Endodermal cell (in vitro differentiated cells): ENCODE measurements at regions not wholly inside any gene's neighbourhood (a gene's known extent, or its start where the extent isn't known, plus 50 kb on each side); places are given as distances from the start of the nearest gene placed in this dataset.

Experiments
- DNase-seq: peaks from one replicate; pipeline ENCODE4 v3.0.0-alpha.2; 2017
- H3K27ac ChIP-seq: 2 replicates; pipeline ENCODE4 v1.5.1; 2013; ENCODE audit warnings: mild to moderate bottlenecking, low read depth, low read length, moderate library complexity
- H3K27me3 ChIP-seq: 2 replicates; pipeline ENCODE4 v1.6.1; 2013; ENCODE audit warnings: mild to moderate bottlenecking, low read length, moderate library complexity; ENCODE audit not compliant: insufficient read depth, control insufficient read depth, poor library complexity, severe bottlenecking
- H3K36me3 ChIP-seq: 2 replicates; pipeline ENCODE4 v1.7.0; 2013; ENCODE audit warnings: mild to moderate bottlenecking, low read length, moderate library complexity; ENCODE audit not compliant: control insufficient read depth, insufficient read depth
- H3K4me1 ChIP-seq: one replicate; pipeline ENCODE4 v1.7.0; 2013; ENCODE audit warnings: low read length; ENCODE audit not compliant: control insufficient read depth, insufficient read depth
- H3K4me3 ChIP-seq: 2 replicates; pipeline ENCODE4 v1.5.1; 2013; ENCODE audit warnings: mild to moderate bottlenecking, low read length, moderate library complexity
- H3K9ac ChIP-seq: 2 replicates; pipeline ENCODE4 v1.6.1; 2013; ENCODE audit warnings: mild to moderate bottlenecking, low read length, moderate library complexity; ENCODE audit not compliant: poor library complexity, severe bottlenecking; ENCODE audit errors: extremely low read depth
- H3K9me3 ChIP-seq: 2 replicates; pipeline ENCODE4 v1.6.1; 2013; ENCODE audit warnings: mild to moderate bottlenecking, low read length, moderate library complexity; ENCODE audit not compliant: control insufficient read depth
- H3K27ac Mint-ChIP-seq: 2 replicates; pipeline ENCODE4 v1.8.0; 2020; ENCODE audit warnings: mixed read lengths
- H3K27me3 Mint-ChIP-seq: 2 replicates; pipeline ENCODE4 v1.8.0; 2021; ENCODE audit warnings: mild to moderate bottlenecking, mixed read lengths; ENCODE audit not compliant: insufficient read depth
- H3K36me3 Mint-ChIP-seq: 2 replicates; pipeline ENCODE4 v1.8.0; 2020; ENCODE audit warnings: low read depth, mixed read lengths
- H3K4me1 Mint-ChIP-seq: 2 replicates; pipeline ENCODE4 v1.8.0; 2020; ENCODE audit warnings: mixed read lengths
- H3K4me3 Mint-ChIP-seq: 2 replicates; pipeline ENCODE4 v1.8.0; 2020; ENCODE audit warnings: mild to moderate bottlenecking, moderate library complexity, mixed read lengths
- H3K9me3 Mint-ChIP-seq: 2 replicates; pipeline ENCODE4 v1.8.0; 2020; ENCODE audit warnings: mild to moderate bottlenecking, mixed read lengths
- WGBS, 2 experiments: methylation state at CpG; one replicate each; pipeline versions ENCODE4 v1.1.5 to v1.1.7; 2013; ENCODE audit warnings: missing lambda C conversion rate in 2 of 2, mixed read lengths in 1 of 2; ENCODE audit not compliant: insufficient coverage in 1 of 2, insufficient read length in 1 of 2; 5-methylcytosine and 5-hydroxymethylcytosine counted together
- TF ChIP-seq, protein P1 (sequence below): fragments of 200-600 bp; sonication (generic); conservative IDR thresholded peaks from 2 replicates; pipeline ENCODE4 v1.5.0; 2021; ENCODE audit warnings: antibody characterized with exemption, mild to moderate bottlenecking

DNA sequence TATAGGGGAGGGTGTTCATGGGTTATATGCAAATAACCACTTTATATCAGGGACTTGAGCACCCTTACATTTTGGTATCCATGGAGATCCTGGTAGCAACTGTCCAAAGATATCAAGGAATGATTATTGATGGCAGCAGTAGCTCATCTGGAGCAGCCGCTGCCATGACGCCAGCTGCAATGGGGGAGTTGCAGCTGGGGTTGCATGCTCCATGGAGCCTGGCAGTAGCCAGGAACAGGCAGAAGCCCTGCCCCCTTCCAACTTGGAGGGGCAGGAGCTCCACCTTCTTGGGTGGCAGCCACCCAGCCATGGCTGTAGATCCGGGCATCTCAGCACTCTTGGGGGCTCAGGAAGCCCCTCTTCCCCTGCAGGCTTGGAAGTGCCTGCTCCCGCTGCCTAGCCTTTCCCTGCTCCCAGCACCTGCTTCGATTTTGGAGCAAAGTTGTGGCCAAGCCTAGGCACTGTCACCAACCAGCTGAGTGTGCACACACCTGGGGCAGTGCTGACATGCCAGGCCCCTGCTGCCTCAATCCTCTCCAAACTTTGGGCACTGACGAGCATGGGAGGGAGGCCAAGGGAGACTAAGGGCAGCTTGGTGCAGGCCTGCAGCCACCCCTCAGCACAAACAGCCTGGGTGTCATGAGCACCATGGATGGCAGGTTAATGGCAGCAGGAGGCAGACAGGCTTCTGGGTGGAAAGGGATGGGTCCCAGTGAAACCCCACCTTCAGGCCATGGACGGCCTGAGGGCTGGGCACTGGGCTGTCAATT lies 235.6 kb upstream of the CSNK1A1L start:
- H3K4me1 ChIP-seq = peaks cover 4% of the 10 kb centered on the region
- H3K4me3 ChIP-seq = no peak overlapping the region
- H3K4me3 Mint-ChIP-seq = no peak overlapping the region

DNA sequence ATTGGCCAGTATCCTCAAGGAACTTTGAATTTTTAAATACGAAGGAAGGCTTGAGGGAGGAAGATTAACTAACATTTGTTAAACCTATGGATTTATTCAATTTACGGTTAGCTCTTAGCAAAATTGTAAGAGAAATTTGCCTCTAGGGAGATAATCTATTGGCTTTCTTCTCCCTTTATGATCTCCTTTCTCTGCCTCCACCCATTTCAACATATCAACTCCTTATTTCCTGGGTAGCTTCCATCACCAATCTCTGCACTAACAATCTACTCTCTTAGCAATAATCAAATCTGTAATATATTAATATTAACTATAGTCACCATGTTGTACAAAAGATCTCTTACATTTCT lies 233.9 kb upstream of the CSNK1A1L start:
- H3K27me3 Mint-ChIP-seq = no peaks in the 10 kb centered on the region
- H3K4me3 Mint-ChIP-seq = no peak overlapping the region
- no peaks in the 10 kb centered on the region for H3K36me3 Mint-ChIP-seq
- TF ChIP-seq, protein P1, sequence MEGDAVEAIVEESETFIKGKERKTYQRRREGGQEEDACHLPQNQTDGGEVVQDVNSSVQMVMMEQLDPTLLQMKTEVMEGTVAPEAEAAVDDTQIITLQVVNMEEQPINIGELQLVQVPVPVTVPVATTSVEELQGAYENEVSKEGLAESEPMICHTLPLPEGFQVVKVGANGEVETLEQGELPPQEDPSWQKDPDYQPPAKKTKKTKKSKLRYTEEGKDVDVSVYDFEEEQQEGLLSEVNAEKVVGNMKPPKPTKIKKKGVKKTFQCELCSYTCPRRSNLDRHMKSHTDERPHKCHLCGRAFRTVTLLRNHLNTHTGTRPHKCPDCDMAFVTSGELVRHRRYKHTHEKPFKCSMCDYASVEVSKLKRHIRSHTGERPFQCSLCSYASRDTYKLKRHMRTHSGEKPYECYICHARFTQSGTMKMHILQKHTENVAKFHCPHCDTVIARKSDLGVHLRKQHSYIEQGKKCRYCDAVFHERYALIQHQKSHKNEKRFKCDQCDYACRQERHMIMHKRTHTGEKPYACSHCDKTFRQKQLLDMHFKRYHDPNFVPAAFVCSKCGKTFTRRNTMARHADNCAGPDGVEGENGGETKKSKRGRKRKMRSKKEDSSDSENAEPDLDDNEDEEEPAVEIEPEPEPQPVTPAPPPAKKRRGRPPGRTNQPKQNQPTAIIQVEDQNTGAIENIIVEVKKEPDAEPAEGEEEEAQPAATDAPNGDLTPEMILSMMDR = no peak
- H3K27me3 ChIP-seq = no peaks in the 10 kb centered on the region
- H3K27ac Mint-ChIP-seq = no peak overlapping the region
- no peak for DNase-seq
- no peak overlapping the region for H3K27ac ChIP-seq
- H3K9me3 ChIP-seq = no peaks in the 10 kb centered on the region
- WGBS, 2 experiments = 86 to 97% methylated on average over 2 of the region's 2 CpGs
- no peak overlapping the region for H3K9ac ChIP-seq
- no peaks in the 10 kb centered on the region for H3K4me1 Mint-ChIP-seq
- no peaks in the 10 kb centered on the region for H3K4me1 ChIP-seq
- no peaks in the 10 kb centered on the region for H3K36me3 ChIP-seq
- no peak overlapping the region for H3K4me3 ChIP-seq
- no peaks in the 10 kb centered on the region for H3K9me3 Mint-ChIP-seq

More for the DNA sequence above, 235.6 kb upstream of the CSNK1A1L start:
- Histone ChIP-seq H3K36me3 (no peaks in the 10 kb centered on the region), H3K27ac (no peak overlapping the region), H3K9ac (no peak overlapping the region), H3K27me3 (no peaks in the 10 kb centered on the region), H3K9me3 (no peaks in the 10 kb centered on the region)
- WGBS, 2 experiments = 71 to 76% methylated on average over 4 to 7 of the region's 7 CpGs
- H3K4me1 Mint-ChIP-seq = peaks cover 8% of the 10 kb centered on the region
- no peaks in the 10 kb centered on the region for H3K27me3 Mint-ChIP-seq
- DNase-seq = no peak
- H3K27ac Mint-ChIP-seq = no peak overlapping the region
- no peaks in the 10 kb centered on the region for H3K9me3 Mint-ChIP-seq
- TF ChIP-seq, protein P1 = no peak
- no peaks in the 10 kb centered on the region for H3K36me3 Mint-ChIP-seq

DNA sequence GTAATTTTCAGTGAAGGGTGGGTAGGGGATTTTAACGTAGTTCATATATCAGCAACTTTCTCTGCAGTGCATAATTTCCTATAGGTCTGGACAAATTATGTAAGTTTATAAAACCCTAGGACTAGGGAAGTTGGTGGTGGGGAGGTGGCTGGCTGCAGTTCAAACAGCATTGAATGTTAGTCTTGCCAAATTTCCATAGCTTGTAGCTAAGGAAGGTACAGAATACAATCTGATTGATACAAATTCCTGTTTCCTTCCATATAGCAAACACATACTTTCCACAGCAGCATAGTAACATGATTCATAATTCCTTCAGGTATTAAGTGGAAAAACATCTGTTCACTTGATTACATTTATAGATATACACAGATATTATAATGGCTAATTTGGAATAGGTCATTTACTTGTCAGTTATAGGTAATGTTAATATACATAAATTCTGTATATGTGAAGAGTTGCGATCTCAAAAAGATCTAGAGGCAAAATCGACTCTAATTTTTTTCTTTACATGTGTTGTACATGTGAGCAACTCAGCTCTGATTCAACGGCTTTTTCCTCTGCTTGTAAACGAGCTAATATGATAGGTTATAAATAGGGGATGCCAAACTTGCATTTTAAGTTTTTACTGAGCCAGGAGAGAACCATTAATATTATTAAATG lies 233.4 kb upstream of the CSNK1A1L start:
- DNase-seq = no peak
- H3K27ac ChIP-seq = no peak overlapping the region
- no peaks in the 10 kb centered on the region for H3K4me1 Mint-ChIP-seq
- no peaks in the 10 kb centered on the region for H3K36me3 Mint-ChIP-seq
- H3K36me3 ChIP-seq = no peaks in the 10 kb centered on the region
- no peak overlapping the region for H3K4me3 ChIP-seq
- no peaks in the 10 kb centered on the region for H3K27me3 Mint-ChIP-seq
- H3K9me3 Mint-ChIP-seq = no peaks in the 10 kb centered on the region
- no peak overlapping the region for H3K4me3 Mint-ChIP-seq
- TF ChIP-seq, protein P1 = no peak
- 78 to 90% methylated on average over 3 to 5 of the region's 5 CpGs for WGBS, 2 experiments
- no peaks in the 10 kb centered on the region for H3K4me1 ChIP-seq
- no peak overlapping the region for H3K9ac ChIP-seq
- H3K27me3 ChIP-seq = no peaks in the 10 kb centered on the region
- no peak overlapping the region for H3K27ac Mint-ChIP-seq
- H3K9me3 ChIP-seq = no peaks in the 10 kb centered on the region
